Activated T-cell treated with anti-CD3 and anti-CD28 coated beads for 1 hour (primary cell): ENCODE measurements at regions not wholly inside any gene's neighbourhood (a gene's known extent, or its start where the extent isn't known, plus 50 kb on each side); places are given as distances from the start of the nearest gene placed in this dataset.

Source experiments
- DNase-seq: peaks from one replicate; pipeline ENCODE4 v3.0.0-alpha.2; 2020; ENCODE audit warnings: low read depth

- no peak for DNase-seq
Measured at GRCh38 chr2:122179492-122180165, 424.2 kb downstream of the TSN start.

GRCh38 chr2:122180972-122181371, 425.5 kb downstream of the TSN start:
- DNase-seq, result no peak

- no peak for DNase-seq
Measured at GRCh38 chr2:122182616-122183355, 427.3 kb downstream of the TSN start.

GRCh38 chr2:122183890-122184289, 428.4 kb downstream of the TSN start:
- DNase-seq, result no peak

- no peak for DNase-seq
Measured at GRCh38 chr2:122186761-122187222, 431.3 kb downstream of the TSN start.

- no peak for DNase-seq
Measured at GRCh38 chr2:122191331-122191730, 435.9 kb downstream of the TSN start.

GRCh38 chr2:122193622-122194021, 438.2 kb downstream of the TSN start:
- no peak for DNase-seq

- DNase-seq, result no peak
Measured at GRCh38 chr2:122194546-122194945, 439.1 kb downstream of the TSN start.

- no peak for DNase-seq
Measured at GRCh38 chr2:122203523-122203922, 448.1 kb downstream of the TSN start.

- no peak for DNase-seq
Measured at GRCh38 chr2:122205641-122206040, 450.2 kb downstream of the TSN start.

- DNase-seq, result no peak
Measured at GRCh38 chr2:122206101-122206500, 450.6 kb downstream of the TSN start.

GRCh38 chr2:122209377-122209776, 453.9 kb downstream of the TSN start:
- no peak for DNase-seq

- no peak for DNase-seq
Measured at GRCh38 chr2:122210065-122210464, 454.6 kb downstream of the TSN start.

- no peak for DNase-seq
Measured at GRCh38 chr2:122210898-122211856, 455.7 kb downstream of the TSN start.

GRCh38 chr2:122213312-122213711, 457.9 kb downstream of the TSN start:
- no peak for DNase-seq

GRCh38 chr2:122216071-122216470, 460.6 kb downstream of the TSN start:
- no peak for DNase-seq

GRCh38 chr2:122216901-122217300, 461.4 kb downstream of the TSN start:
- DNase-seq, result no peak

GRCh38 chr2:122218596-122218995, 463.1 kb downstream of the TSN start:
- DNase-seq, result no peak

GRCh38 chr2:122219504-122219903, 464.1 kb downstream of the TSN start:
- no peak for DNase-seq

GRCh38 chr2:122221665-122222064, 466.2 kb downstream of the TSN start:
- DNase-seq, result no peak

GRCh38 chr2:122231296-122231695, 475.8 kb downstream of the TSN start:
- DNase-seq, result no peak

- no peak for DNase-seq
Measured at GRCh38 chr2:122233372-122233771, 477.9 kb downstream of the TSN start.
